ENCODE measurements at regions not wholly inside any gene's neighbourhood (a gene's known extent, or its start where the extent isn't known, plus 50 kb on each side); places are given as distances from the start of the nearest gene placed in this dataset.
A peak's percentile ranks its signal among the peaks of the same experiment; 100 is the strongest.

GRCh38 chr14:83473416-83474235 lies 1940.0 kb upstream of the SEL1L start:
- no peaks in the 10 kb centered on the region for H3K36me3 ChIP-seq (ENCODE audit: control insufficient read depth, insufficient read depth, low read length)
- no peak for TF ChIP-seq CTCF (IDR thresholded peaks at IDR 0.05; ENCODE audit: insufficient read depth, low read length, severe bottlenecking)
- H3K4me3 ChIP-seq (ENCODE audit: low read depth, low read length): no peak overlapping the region
- DNase-seq (ENCODE audit: low read depth) (no peak), FAIRE-seq (no peak)
- no peaks in the 10 kb centered on the region for H3K27me3 ChIP-seq (ENCODE audit: control insufficient read depth, insufficient read depth, low read length)

- no peak for FAIRE-seq
- no peaks in the 10 kb centered on the region for H3K27me3 ChIP-seq (ENCODE audit: control insufficient read depth, insufficient read depth, low read length)
- no peak overlapping the region for H3K4me3 ChIP-seq (ENCODE audit: low read depth, low read length)
- no peak for TF ChIP-seq CTCF (IDR thresholded peaks at IDR 0.05; ENCODE audit: insufficient read depth, low read length, severe bottlenecking)
- H3K36me3 ChIP-seq (ENCODE audit: control insufficient read depth, insufficient read depth, low read length): no peaks in the 10 kb centered on the region
- no peak for DNase-seq (ENCODE audit: low read depth)
These were observed 1945.1 kb upstream of the SEL1L start for GRCh38 chr14:83478741-83479140.

GRCh38 chr14:83483063-83483462 lies 1949.4 kb upstream of the SEL1L start:
- FAIRE-seq: no peak
- no peak overlapping the region for H3K4me3 ChIP-seq (ENCODE audit: low read depth, low read length)
- H3K27me3 ChIP-seq (ENCODE audit: control insufficient read depth, insufficient read depth, low read length): no peaks in the 10 kb centered on the region
- no peaks in the 10 kb centered on the region for H3K36me3 ChIP-seq (ENCODE audit: control insufficient read depth, insufficient read depth, low read length)
- DNase-seq (ENCODE audit: low read depth): peak; percentile 5
- no peak for TF ChIP-seq CTCF (IDR thresholded peaks at IDR 0.05; ENCODE audit: insufficient read depth, low read length, severe bottlenecking)

GRCh38 chr14:83485591-83485990 lies 1951.9 kb upstream of the SEL1L start:
- Histone ChIP-seq H3K27me3 (ENCODE audit: control insufficient read depth, insufficient read depth, low read length) (no peaks in the 10 kb centered on the region), H3K4me3 (ENCODE audit: low read depth, low read length) (no peak overlapping the region), H3K36me3 (ENCODE audit: control insufficient read depth, insufficient read depth, low read length) (no peaks in the 10 kb centered on the region)
- FAIRE-seq (no peak), DNase-seq (ENCODE audit: low read depth) (peak; percentile 15)
- TF ChIP-seq CTCF (IDR thresholded peaks at IDR 0.05; ENCODE audit: insufficient read depth, low read length, severe bottlenecking): no peak

GRCh38 chr14:83491091-83491490 lies 1957.4 kb upstream of the SEL1L start:
- H3K36me3 ChIP-seq (ENCODE audit: control insufficient read depth, insufficient read depth, low read length): no peaks in the 10 kb centered on the region
- no peak overlapping the region for H3K4me3 ChIP-seq (ENCODE audit: low read depth, low read length)
- no peak for TF ChIP-seq CTCF (IDR thresholded peaks at IDR 0.05; ENCODE audit: insufficient read depth, low read length, severe bottlenecking)
- DNase-seq (ENCODE audit: low read depth) (no peak), FAIRE-seq (no peak)
- no peaks in the 10 kb centered on the region for H3K27me3 ChIP-seq (ENCODE audit: control insufficient read depth, insufficient read depth, low read length)

- no peaks in the 10 kb centered on the region for H3K36me3 ChIP-seq (ENCODE audit: control insufficient read depth, insufficient read depth, low read length)
- no peak for FAIRE-seq
- DNase-seq (ENCODE audit: low read depth): no peak
- TF ChIP-seq CTCF (IDR thresholded peaks at IDR 0.05; ENCODE audit: insufficient read depth, low read length, severe bottlenecking): no peak
- no peak overlapping the region for H3K4me3 ChIP-seq (ENCODE audit: low read depth, low read length)
- H3K27me3 ChIP-seq (ENCODE audit: control insufficient read depth, insufficient read depth, low read length): no peaks in the 10 kb centered on the region
These were observed 1987.2 kb upstream of the SEL1L start for GRCh38 chr14:83520837-83521236.
